ENCODE measurements at regions not wholly inside any gene's neighbourhood (a gene's known extent, or its start where the extent isn't known, plus 50 kb on each side); places are given as distances from the start of the nearest gene placed in this dataset.
A peak's percentile ranks its signal among the peaks of the same experiment; 100 is the strongest.

DNA sequence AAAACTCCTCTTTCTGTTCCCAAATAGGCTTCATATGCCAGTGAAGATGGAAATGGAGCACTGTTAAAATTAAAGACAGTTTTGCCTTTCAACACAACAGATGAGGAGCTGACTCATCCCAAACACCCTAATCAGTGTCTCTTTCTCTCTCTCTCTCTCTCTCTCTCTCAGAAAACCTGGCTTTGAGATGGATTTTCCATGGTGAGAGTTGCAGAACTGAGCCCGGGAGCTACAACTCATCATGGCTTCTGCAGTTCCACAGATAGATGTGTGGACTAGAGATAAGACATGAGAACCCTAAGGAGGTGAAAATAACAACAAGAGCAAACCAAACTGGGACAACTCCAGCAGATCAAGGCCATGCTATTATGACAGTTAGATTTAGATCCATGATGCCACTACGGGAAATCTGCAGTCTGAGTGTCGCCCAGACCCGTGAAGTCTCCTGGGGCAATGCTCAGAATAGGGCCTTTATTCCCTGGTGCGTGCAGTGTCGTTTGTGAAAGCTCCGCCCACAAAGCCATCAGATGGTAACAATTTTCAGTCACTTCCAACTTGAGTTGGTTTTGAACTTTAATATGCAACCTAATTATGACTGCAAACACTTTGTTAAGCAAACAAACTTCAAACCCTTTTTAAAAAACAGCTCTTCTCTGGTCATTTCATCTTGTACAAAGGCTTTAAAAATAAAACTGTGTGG, 338.2 kb upstream of the PREP start:
- Mint-ChIP-seq H3K4me1 (peaks cover 42% of the 10 kb centered on the region), H3K4me3 (no peak overlapping the region), H3K36me3 (ENCODE audit: low read depth) (peaks cover 12% of the 10 kb centered on the region), H3K27ac (no peak overlapping the region), H3K27me3 (peaks cover 6% of the 10 kb centered on the region), H3K9me3 (peaks cover 10% of the 10 kb centered on the region)
- DNase-seq: no peak
- CTCF ChIA-PET: interaction anchor here (1.1 to 1.6 kb wide), 2 partner anchors 8 to 11 kb away, joined by 3 to 5 read pairs; no protein-coding TSS in a partner anchor
- POLR2A ChIA-PET: no interaction called here

DNA sequence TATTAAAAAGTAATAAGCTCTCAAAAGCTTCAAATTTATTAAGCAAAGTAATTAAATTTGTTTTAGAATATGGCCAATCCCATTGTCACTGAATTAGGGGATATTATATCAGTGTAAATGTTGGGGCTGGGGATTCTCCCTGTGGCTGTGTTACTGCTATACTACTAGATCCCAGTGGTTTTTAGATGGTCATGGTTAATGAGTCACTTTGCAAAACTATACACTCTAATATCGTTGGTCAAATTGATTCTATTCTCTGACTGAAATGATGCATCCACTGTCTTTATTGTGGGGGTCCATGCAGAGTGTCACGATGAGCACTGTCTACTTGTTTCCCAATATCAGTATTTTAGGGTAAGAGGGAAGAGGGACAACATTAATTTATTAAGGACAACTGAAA, 336.9 kb upstream of the PREP start:
- ChIA-PET CTCF (interaction anchor here (0.6 to 2.2 kb wide), 3 partner anchors 12 to 391 kb away, joined by 3 to 5 read pairs (median 5); no protein-coding TSS in a partner anchor), POLR2A (no interaction called here)
- no peak overlapping the region for H3K27ac Mint-ChIP-seq
- peaks cover 10% of the 10 kb centered on the region for H3K9me3 Mint-ChIP-seq
- peaks cover 14% of the 10 kb centered on the region for H3K36me3 Mint-ChIP-seq (ENCODE audit: low read depth)
- DNase-seq: no peak
- peaks cover 6% of the 10 kb centered on the region for H3K27me3 Mint-ChIP-seq
- peaks cover 29% of the 10 kb centered on the region for H3K4me1 Mint-ChIP-seq
- no peak overlapping the region for H3K4me3 Mint-ChIP-seq

DNA sequence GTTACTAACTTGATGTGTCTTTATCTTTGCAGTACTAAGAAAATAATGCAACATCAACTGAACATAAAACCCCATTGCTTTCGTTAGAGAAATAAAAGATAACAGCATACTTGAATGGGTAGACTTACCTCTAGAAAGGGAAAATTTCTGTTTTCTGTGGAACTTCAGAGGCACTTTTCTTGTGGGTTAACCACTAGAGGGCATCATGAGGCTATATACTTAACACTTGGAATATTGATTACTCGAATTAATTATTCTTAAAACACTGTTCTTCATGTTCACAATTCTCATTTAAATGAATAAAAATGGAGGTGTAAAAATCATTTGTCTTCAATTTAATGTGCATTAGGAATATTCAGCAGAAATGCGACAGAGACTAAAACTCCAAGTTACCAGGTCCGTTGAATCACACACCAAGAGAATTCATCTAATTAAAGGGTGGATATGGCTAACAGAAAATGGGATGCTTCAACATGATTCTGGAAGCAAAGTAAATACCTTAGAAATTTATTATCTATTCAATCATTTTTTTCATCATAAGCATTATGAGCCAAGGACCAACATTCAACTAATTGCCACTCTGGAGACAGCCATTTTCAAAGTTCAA, 330.8 kb upstream of the PREP start:
- peak; percentile 13 for DNase-seq

DNA sequence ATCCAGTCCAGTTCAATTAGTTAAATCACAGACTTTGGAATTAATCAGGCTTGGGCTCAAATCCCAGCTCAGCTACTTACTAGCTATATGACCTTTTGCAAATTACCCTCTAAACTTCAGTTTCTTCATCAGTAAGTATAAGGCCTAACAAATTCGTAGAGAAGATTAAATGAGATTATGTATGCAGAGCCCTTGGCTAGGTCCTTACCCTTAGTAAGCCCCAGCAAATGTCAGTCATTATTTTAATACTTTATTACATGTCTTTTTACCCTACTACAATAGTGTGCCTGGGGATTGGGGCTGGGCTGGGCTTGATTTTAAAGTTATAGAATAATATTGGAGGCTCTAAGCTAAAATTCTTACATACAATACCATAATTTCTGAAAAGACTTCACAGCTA, 326.1 kb upstream of the PREP start:
- Mint-ChIP-seq H3K9me3 (no peaks in the 10 kb centered on the region), H3K36me3 (ENCODE audit: low read depth) (peaks cover 2% of the 10 kb centered on the region), H3K27ac (no peak overlapping the region), H3K4me1 (peaks cover 4% of the 10 kb centered on the region), H3K4me3 (no peak overlapping the region), H3K27me3 (peaks cover 18% of the 10 kb centered on the region)
- POLR2A ChIA-PET: no interaction called here
- DNase-seq: no peak
- CTCF ChIA-PET: interaction anchor here (1.9 kb wide), 1 partner anchor 494 kb away, joined by 4 read pairs; no protein-coding TSS in a partner anchor

More for the DNA sequence above, 330.8 kb upstream of the PREP start:
- Mint-ChIP-seq H3K27ac (no peak overlapping the region), H3K36me3 (ENCODE audit: low read depth) (peaks cover 21% of the 10 kb centered on the region), H3K4me1 (peaks cover 22% of the 10 kb centered on the region), H3K4me3 (no peak overlapping the region), H3K9me3 (peaks cover 9% of the 10 kb centered on the region), H3K27me3 (peaks cover 6% of the 10 kb centered on the region)
- POLR2A ChIA-PET: no interaction called here
- CTCF ChIA-PET: interaction anchor here (1.2 kb wide), 1 partner anchor 350 kb away, joined by 3 read pairs; no protein-coding TSS in a partner anchor

DNA sequence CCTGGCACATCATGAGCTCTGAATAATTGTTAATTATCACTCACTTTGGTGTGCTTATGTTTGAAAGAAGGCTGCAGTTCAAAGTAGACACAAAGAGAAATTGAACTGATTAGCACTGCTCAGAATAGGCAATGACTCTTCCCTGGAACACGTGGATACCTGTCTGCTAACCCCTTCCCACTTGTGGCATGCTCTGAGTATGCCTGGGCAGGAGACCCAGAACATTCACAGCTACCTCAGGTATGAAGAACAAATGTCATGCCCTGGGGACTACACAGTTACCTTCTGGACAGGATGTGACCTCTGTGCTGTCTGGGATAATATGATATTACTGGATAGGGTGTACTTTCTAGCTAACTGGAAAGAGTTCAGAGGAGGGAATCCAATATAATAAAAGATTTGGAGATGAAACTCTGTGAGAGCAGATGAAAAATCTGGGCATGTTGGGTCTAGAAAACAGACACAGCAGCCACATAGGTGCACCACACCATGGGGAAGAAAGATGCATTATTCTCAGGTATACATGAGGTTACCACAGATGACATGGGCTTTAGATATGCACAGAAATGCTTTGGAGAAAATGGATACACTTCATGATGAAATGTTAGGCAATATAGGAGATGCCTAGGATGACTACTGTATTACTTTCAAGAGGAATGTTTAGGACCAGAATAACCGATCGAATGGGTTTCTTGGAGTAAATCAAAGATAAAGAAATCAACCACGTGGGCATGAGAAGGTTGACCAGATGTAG, 324.2 kb upstream of the PREP start:
- POLR2A ChIA-PET: no interaction called here
- H3K4me3 Mint-ChIP-seq: no peak overlapping the region
- H3K4me1 Mint-ChIP-seq: peaks cover 3% of the 10 kb centered on the region
- no peaks in the 10 kb centered on the region for H3K9me3 Mint-ChIP-seq
- DNase-seq: no peak
- peaks cover 19% of the 10 kb centered on the region for H3K27me3 Mint-ChIP-seq
- H3K27ac Mint-ChIP-seq: no peak overlapping the region
- peaks cover 1% of the 10 kb centered on the region for H3K36me3 Mint-ChIP-seq (ENCODE audit: low read depth)
- CTCF ChIA-PET: interaction anchor here (1.0 to 1.3 kb wide), 2 partner anchors 21 to 256 kb away, joined by 4 to 7 read pairs; no protein-coding TSS in a partner anchor

DNA sequence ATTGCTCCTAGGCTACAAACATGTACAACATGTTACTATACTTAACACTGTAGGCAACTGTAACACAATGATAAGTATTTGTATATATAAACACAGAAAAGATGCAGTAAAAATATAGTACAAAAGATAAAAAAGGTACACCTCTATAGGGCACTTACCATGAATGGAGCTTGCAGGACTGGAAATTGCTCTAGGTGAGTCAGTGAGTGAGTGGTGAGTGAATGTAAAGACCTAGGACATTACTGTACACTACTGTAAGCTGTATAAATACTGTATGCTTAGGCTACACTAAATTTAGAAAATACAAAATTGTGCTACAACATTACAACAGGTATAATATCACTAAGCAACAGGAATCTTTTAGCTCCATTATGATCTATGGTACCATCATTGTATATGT, 312.0 kb upstream of the PREP start:
- Mint-ChIP-seq H3K27ac (no peak overlapping the region), H3K9me3 (peaks cover 20% of the 10 kb centered on the region), H3K4me3 (no peak overlapping the region), H3K27me3 (peaks cover 23% of the 10 kb centered on the region), H3K36me3 (ENCODE audit: low read depth) (peaks cover 9% of the 10 kb centered on the region), H3K4me1 (no peaks in the 10 kb centered on the region)
- POLR2A ChIA-PET: no interaction called here
- CTCF ChIA-PET: interaction anchor here (1.4 kb wide), 1 partner anchor 278 kb away, joined by 4 read pairs; no protein-coding TSS in a partner anchor
- DNase-seq: no peak

DNA sequence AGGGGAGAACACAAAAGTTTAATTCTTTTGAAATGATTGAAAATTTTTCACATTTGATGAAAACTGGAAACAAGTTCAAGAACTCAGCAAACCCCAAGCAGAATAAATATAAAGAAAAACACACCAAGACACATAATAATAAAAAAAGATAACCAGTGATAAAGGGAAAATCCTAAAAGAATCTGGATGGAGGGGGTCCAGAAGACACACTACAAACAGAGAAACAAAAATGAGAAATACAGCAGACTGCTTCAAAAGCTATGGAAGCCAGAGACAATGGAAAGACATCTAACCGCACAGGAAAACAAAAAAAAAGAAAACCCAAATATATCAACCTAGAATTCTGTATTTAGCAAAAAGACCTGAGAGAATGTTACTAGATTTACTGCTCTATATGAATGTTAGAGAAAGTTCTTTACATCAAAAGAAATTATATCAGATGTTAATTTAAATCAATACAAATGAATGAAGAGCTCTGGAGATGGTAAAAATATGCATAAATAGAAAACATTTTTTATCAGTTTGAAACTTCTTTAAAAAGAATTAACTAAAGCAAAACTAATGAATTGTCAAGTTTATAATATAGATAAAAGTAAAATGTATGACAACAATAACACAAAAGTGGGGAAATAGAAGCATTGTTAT, 310.7 kb upstream of the PREP start:
- no peak overlapping the region for H3K4me3 Mint-ChIP-seq
- ChIA-PET POLR2A (no interaction called here), CTCF (interaction anchor here (0.6 to 1.4 kb wide), 2 partner anchors 279 to 389 kb away, joined by 3 to 4 read pairs; no protein-coding TSS in a partner anchor)
- peaks cover 20% of the 10 kb centered on the region for H3K9me3 Mint-ChIP-seq
- no peak for DNase-seq
- peaks cover 21% of the 10 kb centered on the region for H3K27me3 Mint-ChIP-seq
- no peaks in the 10 kb centered on the region for H3K4me1 Mint-ChIP-seq
- no peak overlapping the region for H3K27ac Mint-ChIP-seq
- peaks cover 9% of the 10 kb centered on the region for H3K36me3 Mint-ChIP-seq (ENCODE audit: low read depth)

DNA sequence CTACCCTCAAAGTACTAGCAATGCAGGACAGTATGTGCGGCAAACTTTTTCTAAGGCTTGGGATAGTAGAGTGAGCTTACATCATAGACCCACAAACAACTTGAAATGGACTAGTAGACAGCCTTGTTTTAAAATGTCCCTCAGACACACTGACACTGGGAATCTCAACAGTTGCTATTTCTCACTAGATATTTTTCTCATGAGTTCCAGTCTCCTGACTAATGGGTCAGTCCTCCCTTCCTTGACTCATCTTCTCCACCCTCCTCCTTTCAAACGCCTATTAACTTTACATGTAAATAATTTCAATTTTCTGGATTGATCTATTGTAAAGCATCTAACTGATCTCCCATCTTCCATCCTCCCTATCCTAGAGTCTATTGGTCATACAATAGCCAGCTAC, 308.3 kb upstream of the PREP start:
- peaks cover 20% of the 10 kb centered on the region for H3K9me3 Mint-ChIP-seq
- peaks cover 21% of the 10 kb centered on the region for H3K27me3 Mint-ChIP-seq
- CTCF ChIA-PET: no interaction called here
- no peak overlapping the region for H3K27ac Mint-ChIP-seq
- no peak for DNase-seq
- no peaks in the 10 kb centered on the region for H3K4me1 Mint-ChIP-seq
- no peak overlapping the region for H3K4me3 Mint-ChIP-seq
- peaks cover 9% of the 10 kb centered on the region for H3K36me3 Mint-ChIP-seq (ENCODE audit: low read depth)
- POLR2A ChIA-PET: no interaction called here

DNA sequence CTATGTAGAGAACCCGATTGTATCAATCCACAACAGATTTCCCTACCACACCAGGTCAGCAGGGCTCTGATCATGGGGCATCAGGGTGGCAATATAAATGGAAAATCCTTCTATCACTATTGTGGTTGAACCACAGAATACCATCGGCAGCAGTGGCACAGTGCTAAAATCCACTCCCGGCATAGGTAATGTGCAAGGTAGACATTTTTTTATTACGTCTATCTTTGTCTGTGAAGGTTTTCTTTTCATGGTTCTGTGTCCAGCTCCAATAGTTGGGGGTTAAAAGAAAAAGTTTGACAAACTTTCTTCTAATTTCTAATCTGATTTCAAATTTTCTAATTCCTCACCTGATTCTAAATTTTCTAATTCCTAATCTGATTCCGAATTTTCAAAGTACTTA, 302.7 kb upstream of the PREP start:
- Mint-ChIP-seq H3K4me3 (no peak overlapping the region), H3K27ac (no peak overlapping the region), H3K36me3 (ENCODE audit: low read depth) (no peaks in the 10 kb centered on the region), H3K27me3 (peaks cover 9% of the 10 kb centered on the region), H3K4me1 (no peaks in the 10 kb centered on the region), H3K9me3 (peaks cover 3% of the 10 kb centered on the region)
- CTCF ChIA-PET: no interaction called here
- POLR2A ChIA-PET: no interaction called here
- no peak for DNase-seq

DNA sequence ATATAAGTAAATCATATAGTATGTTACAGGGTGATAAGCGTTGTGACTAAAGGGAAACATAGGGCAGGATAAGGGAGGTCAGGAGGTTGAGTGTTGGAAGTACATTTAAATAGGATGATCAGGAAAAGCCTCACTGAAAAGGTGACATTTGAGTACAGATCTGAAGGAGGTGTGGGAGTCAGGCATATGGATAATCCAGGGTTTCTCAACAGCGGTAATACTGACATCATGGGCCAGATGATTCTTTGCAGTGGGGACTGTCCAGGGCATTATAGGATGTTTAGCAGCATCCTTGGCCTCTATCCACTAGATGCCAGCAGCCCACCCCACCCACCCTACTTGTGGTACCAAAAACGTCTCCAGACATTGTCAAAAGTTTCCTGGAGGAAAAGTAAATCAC, 292.6 kb upstream of the PREP start:
- ChIA-PET CTCF (no interaction called here), POLR2A (no interaction called here)
- Mint-ChIP-seq H3K27ac (no peak overlapping the region), H3K4me3 (no peak overlapping the region), H3K27me3 (peaks cover 39% of the 10 kb centered on the region), H3K9me3 (no peaks in the 10 kb centered on the region), H3K4me1 (no peaks in the 10 kb centered on the region), H3K36me3 (ENCODE audit: low read depth) (no peaks in the 10 kb centered on the region)
- no peak for DNase-seq

DNA sequence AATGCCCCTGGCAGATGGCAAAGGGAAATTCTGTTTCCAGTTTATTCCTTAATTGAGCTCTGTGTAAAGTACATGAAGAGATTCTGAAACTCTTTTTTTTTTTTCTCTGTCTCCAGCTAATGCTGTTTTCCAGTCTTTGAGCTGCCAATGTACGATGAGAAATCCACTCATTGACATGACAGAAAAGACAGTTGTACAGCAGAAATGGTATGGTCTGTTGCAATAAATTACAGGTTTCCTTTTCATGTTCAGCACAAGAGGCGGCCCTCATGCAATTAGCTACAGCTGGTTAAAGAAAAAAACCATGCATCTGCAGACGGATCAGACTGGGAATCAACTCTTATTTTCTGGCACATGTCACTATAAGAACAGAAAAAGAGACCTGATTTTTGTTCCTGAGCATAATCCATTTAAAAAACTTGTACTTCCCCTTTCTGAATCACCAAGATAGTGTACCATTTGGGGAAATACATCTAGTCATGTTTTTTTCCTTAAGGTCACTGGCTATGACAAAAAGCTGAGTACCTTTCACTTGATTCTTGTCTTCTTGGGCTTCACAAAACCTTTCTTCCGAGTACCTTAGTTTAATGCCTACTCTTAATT, 289.8 kb upstream of the PREP start:
- no peak overlapping the region for H3K4me3 Mint-ChIP-seq
- peaks cover 10% of the 10 kb centered on the region for H3K9me3 Mint-ChIP-seq
- peaks cover 27% of the 10 kb centered on the region for H3K27me3 Mint-ChIP-seq
- H3K36me3 Mint-ChIP-seq (ENCODE audit: low read depth): no peaks in the 10 kb centered on the region
- H3K27ac Mint-ChIP-seq: no peak overlapping the region
- CTCF ChIA-PET: interaction anchor here (0.6 to 0.9 kb wide), 2 partner anchors 10 to 35 kb away, joined by 3 read pairs; no protein-coding TSS in a partner anchor
- no peaks in the 10 kb centered on the region for H3K4me1 Mint-ChIP-seq
- DNase-seq: no peak
- POLR2A ChIA-PET: no interaction called here

DNA sequence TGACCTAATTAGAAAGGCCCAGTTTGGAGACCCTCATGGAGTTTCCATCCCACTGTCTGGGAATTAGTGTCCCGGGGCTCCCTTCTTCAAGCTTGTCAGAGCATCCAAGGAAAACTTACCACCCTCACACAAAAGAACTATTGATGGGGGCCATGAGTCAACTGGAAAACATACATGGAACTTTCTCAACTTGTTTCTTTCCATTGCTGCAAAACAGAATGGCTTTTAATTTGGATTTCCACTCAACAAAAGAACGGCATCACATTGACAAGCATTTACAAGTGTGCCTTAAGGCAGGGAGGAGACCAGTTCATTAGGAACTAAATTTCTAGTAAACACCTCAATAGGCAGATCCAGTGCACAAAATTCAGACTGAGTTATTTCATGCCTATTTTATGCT, 289.1 kb upstream of the PREP start:
- no peak for DNase-seq

More for the DNA sequence above, 289.1 kb upstream of the PREP start:
- Mint-ChIP-seq H3K27ac (no peak overlapping the region), H3K36me3 (ENCODE audit: low read depth) (no peaks in the 10 kb centered on the region), H3K4me1 (no peaks in the 10 kb centered on the region), H3K9me3 (peaks cover 18% of the 10 kb centered on the region), H3K4me3 (no peak overlapping the region), H3K27me3 (peaks cover 25% of the 10 kb centered on the region)
- CTCF ChIA-PET: interaction anchor here (0.9 kb wide), 1 partner anchor 11 kb away, joined by 3 read pairs; no protein-coding TSS in a partner anchor
- POLR2A ChIA-PET: no interaction called here
